ENCODE measurements at regions not wholly inside any gene's neighbourhood (a gene's known extent, or its start where the extent isn't known, plus 50 kb on each side); places are given as distances from the start of the nearest gene placed in this dataset.

GRCh38 chr3:153621953-153622352 lies 459.9 kb downstream of the RAP2B start:
- Histone ChIP-seq H3K4me1 (no peaks in the 10 kb centered on the region), H3K36me3 (replicated peaks in 1 of 2; ENCODE audit: insufficient read depth in 1 of 2, low read depth in 2 of 2) (no peaks in the 10 kb centered on the region), H3K9me3 (no peaks in the 10 kb centered on the region), H3K27ac (no peak overlapping the region), H3K27me3 (no peaks in the 10 kb centered on the region), H3K4me3 (no peak overlapping the region)
- intact Hi-C loops (cut with DNase I): no loop called here
- WGBS, 2 donors: 36 to 48% methylated on average over 2 of the region's 2 CpGs
- ATAC-seq (no peak), DNase-seq (no peak)
- TF ChIP-seq POLR2A (IDR thresholded peaks at IDR 0.05): no peak
- TF ChIP-seq CTCF (IDR thresholded peaks at IDR 0.05): no peak

GRCh38 chr3:153623834-153624233 lies 461.8 kb downstream of the RAP2B start:
- Histone ChIP-seq H3K27ac (no peak overlapping the region), H3K9me3 (no peaks in the 10 kb centered on the region), H3K4me1 (no peaks in the 10 kb centered on the region), H3K36me3 (replicated peaks in 1 of 2; ENCODE audit: insufficient read depth in 1 of 2, low read depth in 2 of 2) (no peaks in the 10 kb centered on the region), H3K4me3 (no peak overlapping the region), H3K27me3 (no peaks in the 10 kb centered on the region)
- 58 to 68% methylated on average over 1 of the region's 1 CpG for WGBS, 2 donors
- intact Hi-C loops (cut with DNase I): no loop called here
- TF ChIP-seq POLR2A (IDR thresholded peaks at IDR 0.05): no peak
- ATAC-seq: no peak
- no peak for DNase-seq

- no peaks in the 10 kb centered on the region for H3K27me3 ChIP-seq
- no peak overlapping the region for H3K4me3 ChIP-seq
- WGBS, 2 donors: 60 to 79% methylated on average over 6 of the region's 6 CpGs
- no peaks in the 10 kb centered on the region for H3K9me3 ChIP-seq
- ATAC-seq (no peak), DNase-seq (no peak)
- no peak for TF ChIP-seq CTCF (IDR thresholded peaks at IDR 0.05)
- TF ChIP-seq POLR2A (IDR thresholded peaks at IDR 0.05): no peak
- no peaks in the 10 kb centered on the region for H3K36me3 ChIP-seq (replicated peaks in 1 of 2; ENCODE audit: insufficient read depth in 1 of 2, low read depth in 2 of 2)
- H3K27ac ChIP-seq: no peak overlapping the region
- H3K4me1 ChIP-seq: no peaks in the 10 kb centered on the region
- intact Hi-C loops (cut with DNase I): no loop called here
Measured at GRCh38 chr3:153624310-153625030, 462.4 kb downstream of the RAP2B start.

- H3K4me1 ChIP-seq: no peaks in the 10 kb centered on the region
- no peak overlapping the region for H3K4me3 ChIP-seq
- TF ChIP-seq POLR2A (IDR thresholded peaks at IDR 0.05) (no peak), CTCF (IDR thresholded peaks at IDR 0.05) (no peak)
- no peaks in the 10 kb centered on the region for H3K36me3 ChIP-seq (replicated peaks in 1 of 2; ENCODE audit: insufficient read depth in 1 of 2, low read depth in 2 of 2)
- H3K9me3 ChIP-seq: no peaks in the 10 kb centered on the region
- DNase-seq (no peak), ATAC-seq (no peak)
- H3K27me3 ChIP-seq: no peaks in the 10 kb centered on the region
- WGBS, 2 donors: 42 to 53% methylated on average over 3 of the region's 3 CpGs
- H3K27ac ChIP-seq: no peak overlapping the region
- intact Hi-C loops (cut with DNase I): no loop called here
Measured at GRCh38 chr3:153625506-153625905, 463.5 kb downstream of the RAP2B start.

- no peak overlapping the region for H3K4me3 ChIP-seq
- DNase-seq (no peak), ATAC-seq (no peak)
- TF ChIP-seq CTCF (IDR thresholded peaks at IDR 0.05): no peak
- TF ChIP-seq POLR2A (IDR thresholded peaks at IDR 0.05): no peak
- no peaks in the 10 kb centered on the region for H3K36me3 ChIP-seq (replicated peaks in 1 of 2; ENCODE audit: insufficient read depth in 1 of 2, low read depth in 2 of 2)
- H3K27ac ChIP-seq: no peak overlapping the region
- H3K27me3 ChIP-seq: no peaks in the 10 kb centered on the region
- intact Hi-C loops (cut with DNase I): no loop called here
- H3K4me1 ChIP-seq: no peaks in the 10 kb centered on the region
- no peaks in the 10 kb centered on the region for H3K9me3 ChIP-seq
- WGBS, 2 donors: 39 to 55% methylated on average over 2 of the region's 2 CpGs
Measured at GRCh38 chr3:153626158-153626557, 464.1 kb downstream of the RAP2B start.

All from body of pancreas (tissue), 4 donors.